GF-D8 (cell line): ENCODE measurements at regions not wholly inside any gene's neighbourhood (a gene's known extent, or its start where the extent isn't known, plus 50 kb on each side); places are given as distances from the start of the nearest gene placed in this dataset.
"Not testable (repeated sequence)": the region's sequence is repeated elsewhere in the genome, so short reads cannot be mapped to it uniquely, and the experiment has no call there.

Source experiments
- DNase-seq: peaks from one replicate; lab custom pipeline; 2025; lab: John Stamatoyannopoulos, UW

DNA sequence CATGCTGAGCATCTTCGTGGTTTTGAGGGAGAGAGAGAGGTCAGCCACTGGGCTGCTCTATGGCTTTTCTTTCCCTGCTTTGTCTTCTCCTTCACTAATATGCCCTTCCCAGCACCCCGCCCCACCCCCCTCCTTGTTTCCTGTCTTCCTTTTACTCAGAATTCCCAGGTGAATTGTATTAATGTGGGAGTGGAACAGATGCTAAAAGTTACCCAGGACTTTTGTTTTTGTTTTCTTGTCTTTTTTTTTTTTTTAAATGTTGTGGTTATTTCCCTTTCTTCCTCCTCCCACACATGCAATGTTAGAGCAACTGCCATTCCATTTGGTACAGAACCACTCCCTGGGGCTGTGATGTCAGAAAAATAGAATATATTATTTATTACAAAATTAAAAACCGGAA, 442.7 kb upstream of the CD180 start:
- no peak for DNase-seq

DNA sequence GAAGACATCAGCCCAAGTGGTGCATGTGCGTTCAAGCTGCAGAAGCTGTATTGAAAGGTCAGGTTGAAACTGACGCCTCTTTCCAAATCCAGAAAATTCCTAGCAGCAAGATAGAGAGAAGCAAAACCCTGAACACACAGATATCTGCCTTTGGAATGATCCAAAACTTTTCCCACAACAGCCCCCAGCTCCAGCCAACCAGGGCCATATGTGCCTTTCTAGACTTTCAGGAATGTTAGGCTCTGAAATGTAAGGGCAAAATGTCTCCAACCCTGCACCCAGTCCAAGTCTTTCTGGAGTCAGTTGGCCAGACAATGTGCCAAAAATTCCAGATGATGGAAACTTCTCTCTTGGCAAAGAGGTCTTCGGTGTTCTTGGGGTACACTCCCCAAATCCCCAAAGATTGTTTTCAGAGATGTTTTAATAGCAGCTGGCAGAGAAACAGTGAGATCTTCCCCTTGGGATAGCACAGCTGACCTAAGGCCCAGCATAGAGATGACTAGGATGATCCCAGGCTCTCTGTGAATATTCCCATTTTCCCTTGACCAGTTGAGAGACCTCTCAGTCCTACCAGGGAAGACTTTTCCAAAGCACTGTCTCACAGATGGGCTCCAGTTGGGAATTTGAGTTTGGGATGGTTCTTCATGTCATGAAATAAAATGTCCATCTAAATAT, 440.4 kb upstream of the CD180 start:
- DNase-seq: no peak

DNA sequence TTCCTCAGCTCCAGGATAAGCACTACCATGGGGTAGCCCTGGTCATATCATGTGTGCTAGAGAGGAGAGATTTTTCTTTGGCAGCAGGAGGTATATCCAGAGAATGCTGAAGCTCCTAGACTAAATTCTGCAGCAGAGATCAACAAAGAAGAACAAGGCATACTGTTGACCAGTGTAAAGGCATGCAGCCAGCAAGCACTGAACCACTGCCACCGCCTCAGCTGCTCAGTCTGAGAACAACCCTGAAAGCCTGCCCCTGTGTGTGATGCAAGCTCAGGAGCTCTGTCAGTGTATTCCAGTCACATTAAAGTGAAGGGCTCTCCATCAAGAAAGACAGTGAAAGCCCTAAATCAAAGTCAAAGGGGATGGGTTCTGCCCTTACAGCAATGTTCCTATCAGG, 439.5 kb upstream of the CD180 start:
- no peak for DNase-seq

DNA sequence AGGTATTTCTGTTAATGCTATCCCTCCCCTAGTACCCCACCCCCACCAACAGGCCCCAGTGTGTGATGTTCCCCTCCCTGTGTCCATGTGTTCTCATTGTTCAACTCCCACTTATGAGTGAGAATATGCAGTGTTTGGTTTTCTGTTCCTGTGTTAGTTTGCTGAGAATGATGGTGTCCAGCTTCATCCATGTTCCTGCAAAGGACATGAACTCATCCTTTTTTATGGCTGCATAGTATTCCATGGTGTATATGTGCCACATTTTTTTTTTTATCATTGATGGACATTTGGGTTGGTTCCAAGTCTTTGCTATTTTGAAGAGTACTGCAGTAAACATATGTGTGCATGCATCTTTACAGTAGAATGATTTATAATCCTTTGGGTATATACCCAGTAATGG, 430.5 kb upstream of the CD180 start:
- DNase-seq: not testable (repeated sequence)

DNA sequence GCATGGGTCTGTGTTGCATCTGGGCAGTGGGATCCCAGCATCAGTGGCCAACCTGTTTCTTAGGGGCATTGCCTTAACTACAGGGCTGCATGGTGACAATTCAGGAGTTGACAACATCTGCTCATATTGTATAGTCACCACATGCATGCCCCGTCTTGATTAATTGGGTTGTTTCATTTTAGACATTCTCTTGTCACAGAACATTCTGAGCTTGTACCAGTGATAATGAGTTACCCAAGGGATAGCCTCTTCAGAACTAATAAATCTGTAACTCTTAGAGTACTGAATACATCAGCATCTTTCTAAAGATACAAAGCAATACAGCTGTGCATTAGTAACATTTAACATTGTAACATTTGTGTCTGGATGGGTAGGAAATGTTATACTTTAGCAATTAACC, 426.5 kb upstream of the CD180 start:
- no peak for DNase-seq

DNA sequence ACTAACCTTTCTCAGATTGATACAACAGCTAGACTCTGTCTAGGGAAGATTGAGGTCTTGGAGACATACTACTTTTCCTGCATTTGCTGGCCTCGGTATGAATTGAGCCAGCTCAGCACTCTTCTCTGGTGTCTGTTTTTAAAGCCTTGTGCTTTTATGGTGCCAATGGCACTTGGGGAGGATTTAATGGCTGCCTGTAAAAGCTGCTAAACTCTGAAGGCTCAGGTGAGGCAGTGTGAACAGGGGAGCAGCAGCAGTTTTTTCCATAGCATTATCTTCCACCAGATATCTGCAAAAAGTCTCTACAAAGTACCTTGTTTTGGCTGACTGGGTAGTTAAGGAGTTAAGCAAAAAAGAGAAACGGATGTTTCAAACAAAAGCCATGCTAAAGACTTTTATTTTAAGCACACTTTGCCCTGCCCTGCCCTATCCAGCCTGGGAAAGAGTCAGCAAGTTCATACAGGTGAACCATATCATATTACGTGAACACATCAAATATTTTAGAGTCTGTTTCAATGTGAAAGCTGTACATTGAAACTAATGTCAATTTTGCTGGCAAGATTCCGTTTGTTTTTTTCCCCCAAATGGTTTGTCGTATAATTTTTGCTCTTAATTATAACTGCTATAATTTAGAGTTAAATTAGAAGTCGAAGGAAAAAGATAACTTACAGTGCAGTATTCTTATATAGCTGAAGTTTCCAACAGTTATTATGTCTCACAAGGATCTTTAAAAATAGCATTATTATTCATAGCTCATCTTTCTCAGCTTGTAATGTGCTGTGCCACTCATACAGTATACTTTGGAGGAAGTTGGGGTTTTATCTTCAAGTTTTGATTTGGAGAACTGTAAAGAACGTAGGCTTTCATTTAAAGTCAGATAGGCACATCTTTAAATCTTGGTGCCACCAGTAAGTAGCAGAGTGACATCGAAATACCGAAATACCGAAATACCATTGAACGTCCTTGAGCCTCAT, 424.1 kb upstream of the CD180 start:
- no peak for DNase-seq

DNA sequence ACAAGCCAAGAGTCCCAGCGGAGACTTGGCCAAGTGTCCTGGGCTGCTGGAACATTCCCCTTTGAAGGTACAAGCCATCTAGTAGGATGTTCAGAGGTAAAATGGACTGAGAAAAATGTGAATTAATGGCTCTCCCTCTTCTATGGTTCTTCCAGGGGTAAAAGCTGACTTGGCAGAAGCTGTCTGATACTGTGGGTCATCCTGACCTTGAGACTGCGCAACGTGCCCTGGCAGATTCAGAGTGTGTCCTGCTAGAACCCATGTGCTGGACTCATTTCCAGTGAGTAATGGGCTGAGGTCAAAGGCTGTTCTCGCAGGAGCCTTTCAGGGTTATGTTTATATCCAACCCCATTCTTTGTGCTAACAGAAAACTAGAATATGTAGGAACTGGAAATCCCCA, 423.0 kb upstream of the CD180 start:
- no peak for DNase-seq

DNA sequence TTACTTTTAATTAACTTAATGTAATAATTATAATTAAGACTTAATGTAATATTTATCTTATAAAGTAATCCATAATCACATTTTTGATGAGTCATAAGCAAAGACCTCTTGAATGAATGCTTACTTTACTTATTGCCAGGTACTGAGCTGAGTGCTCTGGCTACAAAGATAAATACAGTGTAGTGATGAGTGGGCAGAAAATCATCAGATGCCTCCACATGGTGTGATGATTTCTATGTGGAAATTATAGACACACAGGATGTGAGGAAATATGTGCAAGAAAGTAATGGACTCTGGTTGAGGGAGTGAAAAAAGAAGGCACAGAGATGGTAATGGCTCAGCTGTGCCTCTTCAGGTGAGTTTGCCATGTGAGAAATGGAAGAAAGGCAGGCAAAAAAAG, 422.6 kb upstream of the CD180 start:
- DNase-seq: no peak

DNA sequence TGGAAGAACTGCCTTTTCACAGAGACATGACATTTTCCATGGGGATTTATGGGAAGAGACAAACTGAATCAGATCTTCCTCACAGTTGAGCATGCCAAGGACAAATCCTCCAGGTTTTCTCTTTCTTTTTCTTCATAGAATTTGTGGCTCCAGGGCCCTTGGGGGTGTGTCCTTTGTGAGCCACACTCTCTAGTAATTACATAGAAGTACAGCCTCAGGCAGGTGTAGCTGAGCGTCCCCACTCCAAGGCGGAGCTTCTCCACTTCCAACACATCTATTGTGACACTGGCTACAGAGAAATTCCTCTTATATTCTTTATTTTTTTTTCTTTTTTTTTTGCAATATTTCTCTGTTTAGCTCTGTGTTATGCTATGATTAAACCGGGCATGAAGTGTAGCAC, 420.5 kb upstream of the CD180 start:
- DNase-seq: no peak

DNA sequence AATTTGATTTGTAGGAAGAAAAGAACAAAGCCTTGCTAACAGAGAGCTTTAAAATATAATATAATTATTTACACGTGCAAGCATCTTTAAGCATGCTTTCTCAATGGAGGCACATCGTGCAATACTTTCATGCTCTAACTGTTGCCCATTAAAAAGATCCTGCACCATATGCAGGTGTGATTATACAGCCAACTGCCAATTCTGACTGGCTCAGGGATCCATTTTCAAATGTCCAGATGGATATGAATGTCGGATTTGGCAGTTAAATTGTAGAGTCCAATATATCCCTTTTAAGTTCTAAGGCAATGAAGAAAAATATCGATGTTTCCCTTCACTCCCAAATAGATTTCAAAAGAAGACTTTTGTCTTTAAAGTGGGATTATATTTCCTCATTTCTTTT, 416.4 kb upstream of the CD180 start:
- DNase-seq: no peak

DNA sequence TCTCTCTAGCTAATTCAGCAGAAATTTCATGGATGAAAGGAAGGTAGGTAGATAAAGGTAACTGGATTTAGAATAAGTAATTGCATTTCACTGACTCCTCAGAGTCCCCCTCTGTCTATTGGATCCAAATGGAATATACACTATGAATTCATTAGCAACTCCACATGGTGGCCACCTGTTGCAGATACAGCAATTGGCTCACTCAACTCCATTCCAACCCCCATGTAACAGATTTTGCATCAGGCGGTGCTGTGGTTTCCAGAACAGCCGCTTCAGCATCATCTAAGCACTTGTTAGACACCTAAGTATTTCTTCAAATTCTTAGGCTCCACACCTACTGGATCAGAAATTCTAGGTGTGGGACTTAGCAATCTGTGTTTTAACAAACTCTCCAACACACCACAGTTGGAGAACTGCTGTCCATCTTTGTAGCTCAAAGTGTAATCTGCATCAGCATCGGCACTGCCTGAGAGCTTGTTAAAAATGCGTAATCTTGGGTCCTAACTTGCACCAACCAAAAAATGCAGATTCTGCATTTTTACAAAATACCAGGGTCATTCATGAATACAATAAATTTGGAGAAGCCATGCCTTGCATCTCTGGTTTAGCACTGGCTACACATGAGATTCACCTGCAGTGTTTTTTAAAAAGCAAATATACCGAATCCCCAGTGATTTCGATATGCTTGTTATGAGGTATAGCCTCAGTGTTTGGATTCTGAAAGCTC, 413.8 kb upstream of the CD180 start:
- DNase-seq: no peak

DNA sequence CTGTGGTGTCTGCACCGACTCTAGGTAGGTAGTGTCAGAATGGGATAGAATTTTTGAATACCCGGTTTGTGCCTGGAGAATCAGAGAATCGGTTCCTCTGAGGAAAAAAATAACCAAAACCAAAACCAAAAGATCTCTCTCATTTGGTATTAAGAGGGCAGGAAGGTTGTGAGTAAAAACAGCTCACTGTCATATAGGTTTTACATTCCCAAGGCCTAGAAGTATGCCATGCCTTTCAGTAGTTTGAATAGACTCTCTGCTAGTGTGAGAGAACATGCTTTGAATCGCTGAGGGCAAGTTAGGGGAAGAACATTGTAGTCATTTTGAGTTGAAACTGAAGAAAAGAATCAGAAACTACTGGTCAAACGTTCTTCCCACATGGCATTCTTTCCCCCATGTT, 411.4 kb upstream of the CD180 start:
- DNase-seq: no peak

DNA sequence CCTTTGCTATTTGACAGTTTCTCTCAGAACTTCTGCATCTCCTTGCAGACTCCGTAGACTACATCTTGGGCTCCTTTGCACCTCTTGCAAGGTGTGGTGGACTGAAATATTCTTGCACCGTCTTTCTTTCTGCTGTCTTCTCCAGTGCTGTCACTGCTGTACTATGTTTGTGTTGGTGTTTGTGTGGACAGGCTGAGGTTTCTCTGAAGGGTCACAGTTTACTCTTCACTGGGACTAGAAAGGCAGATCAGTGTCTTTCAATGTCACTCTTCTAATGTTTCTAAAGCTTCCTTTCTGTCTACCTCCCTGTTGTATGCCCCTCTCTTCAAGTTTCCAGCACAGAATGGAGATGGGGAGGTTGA, 410.0 kb upstream of the CD180 start:
- no peak for DNase-seq

DNA sequence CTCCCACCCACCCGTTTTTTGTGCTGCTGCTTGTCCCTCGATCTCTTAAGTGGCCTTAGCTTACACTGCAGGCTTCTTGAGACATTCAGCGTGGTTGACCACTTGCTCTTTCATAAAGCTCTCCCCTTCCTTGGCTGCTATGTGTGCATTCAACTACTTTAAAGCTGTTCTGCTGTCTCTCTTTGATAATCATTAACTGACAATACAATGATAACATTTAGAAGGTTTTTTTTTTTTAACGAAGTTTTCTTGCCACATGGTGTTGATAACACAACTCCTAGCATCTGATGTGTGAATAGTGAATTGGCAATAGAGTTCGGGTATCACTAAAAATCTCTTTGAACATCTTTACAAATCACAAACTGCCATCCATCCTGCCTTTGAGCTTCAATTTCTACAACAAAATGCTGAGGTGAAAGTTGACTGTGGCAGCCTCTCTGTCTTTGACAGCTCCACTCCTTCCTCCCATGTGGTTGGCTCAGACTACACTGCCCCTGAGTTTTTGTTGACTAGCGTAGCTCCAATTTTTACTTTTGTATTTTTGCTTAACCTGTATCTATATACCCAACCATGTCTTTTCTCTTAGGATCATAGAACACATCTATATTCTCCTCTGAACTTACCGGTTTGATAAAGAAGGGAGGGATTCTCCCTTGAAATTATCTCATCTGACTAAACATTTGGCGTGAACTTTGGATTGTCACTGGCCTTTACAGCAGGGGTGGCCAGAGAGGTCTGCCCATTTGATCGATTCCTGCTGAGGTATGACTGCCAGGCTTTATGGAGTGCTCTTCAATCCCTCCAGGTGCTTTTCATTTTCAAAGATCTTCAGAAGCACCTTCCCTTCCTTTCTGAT, 409.4 kb upstream of the CD180 start:
- DNase-seq: no peak

DNA sequence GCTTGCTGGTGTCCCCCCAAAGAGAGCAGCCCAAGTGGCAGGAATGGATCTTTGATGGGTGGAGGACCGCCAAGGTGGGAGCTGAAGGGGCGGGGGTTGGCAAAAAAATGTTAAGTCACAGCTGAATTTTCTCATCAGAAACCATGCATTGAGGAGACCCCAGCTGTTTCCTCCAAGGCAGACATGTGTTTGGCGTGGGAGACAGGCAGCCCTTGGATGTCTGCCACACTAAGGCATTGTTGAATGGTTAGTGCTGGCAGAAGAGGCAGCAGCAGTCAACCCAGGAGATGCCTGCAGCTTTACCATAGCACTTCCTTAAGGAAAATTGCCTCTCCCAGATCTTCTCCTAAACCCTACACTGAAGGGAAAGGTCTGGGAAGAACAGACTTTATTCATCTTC, 394.9 kb upstream of the CD180 start:
- no peak for DNase-seq

DNA sequence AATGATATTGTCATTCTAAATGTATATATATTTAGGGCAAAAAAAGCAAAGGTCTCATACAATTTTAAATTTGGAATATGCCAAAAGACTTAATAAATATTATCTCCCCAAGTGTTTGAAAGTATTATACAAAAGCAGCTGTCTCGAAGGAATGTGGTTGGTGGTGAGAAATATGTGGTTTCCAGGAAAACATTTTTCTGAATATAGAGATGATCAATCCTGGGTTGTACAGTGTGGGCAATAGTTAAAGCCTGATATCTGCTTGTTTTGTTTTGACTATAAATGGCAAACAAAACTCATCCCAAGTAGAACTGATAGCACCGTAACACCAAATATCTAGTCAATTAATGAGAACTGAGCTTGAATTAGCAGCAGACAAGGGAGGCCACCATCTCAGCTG, 391.8 kb upstream of the CD180 start:
- no peak for DNase-seq

DNA sequence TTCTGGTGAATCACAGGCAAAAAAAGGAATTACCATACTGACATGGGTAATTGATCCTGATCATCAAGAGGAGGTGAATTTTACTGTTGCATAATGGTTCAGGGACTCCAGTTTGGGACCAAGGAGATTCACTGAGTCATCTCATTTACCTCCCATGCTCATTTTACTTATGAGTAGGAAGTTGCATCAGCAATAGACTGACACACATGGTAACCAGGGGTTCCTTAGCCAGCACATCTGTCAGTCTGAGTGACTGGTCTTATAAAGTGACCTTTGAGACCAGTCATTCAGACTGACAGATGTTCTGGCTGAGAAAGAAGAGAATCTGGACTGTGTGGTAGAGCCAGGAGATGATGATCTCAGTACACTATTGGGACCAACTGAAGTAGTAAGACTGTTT, 384.6 kb upstream of the CD180 start:
- DNase-seq: no peak

DNA sequence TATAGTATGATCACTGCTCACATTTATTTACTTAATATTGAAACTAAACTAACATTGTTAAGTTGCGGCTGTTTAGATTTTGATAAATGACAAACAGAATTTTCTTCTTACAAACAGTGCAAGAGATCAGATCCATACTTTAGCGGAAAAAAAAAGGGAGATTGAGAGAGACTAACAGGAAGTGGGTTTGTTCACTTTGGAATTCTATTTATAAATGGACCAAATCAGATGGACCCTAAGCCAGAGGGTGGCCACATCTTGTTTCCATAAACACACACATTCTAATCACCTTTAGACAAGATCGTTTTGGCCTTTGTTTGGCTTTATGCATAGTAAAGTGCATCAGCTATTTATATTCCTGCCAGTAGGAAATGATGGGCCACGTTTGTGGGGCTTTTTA, 381.4 kb upstream of the CD180 start:
- no peak for DNase-seq

DNA sequence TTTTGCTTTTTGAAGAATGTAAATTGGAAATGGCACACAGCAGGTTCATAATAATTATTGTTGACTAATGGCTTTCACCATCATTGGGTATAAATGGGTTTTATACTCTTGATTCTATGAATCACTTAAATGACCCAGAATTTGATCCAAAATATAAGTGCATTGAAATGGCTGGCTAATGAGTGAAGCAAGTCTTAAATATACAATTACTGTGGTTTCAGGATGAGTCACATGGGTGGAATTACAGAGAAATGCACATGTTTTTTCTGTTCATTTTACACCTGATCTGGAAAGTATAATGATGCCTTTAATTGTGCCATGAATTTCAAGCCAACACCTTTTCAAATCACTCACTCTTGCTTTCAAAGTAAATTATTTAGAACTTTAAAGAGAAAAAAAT, 380.8 kb upstream of the CD180 start:
- no peak for DNase-seq

DNA sequence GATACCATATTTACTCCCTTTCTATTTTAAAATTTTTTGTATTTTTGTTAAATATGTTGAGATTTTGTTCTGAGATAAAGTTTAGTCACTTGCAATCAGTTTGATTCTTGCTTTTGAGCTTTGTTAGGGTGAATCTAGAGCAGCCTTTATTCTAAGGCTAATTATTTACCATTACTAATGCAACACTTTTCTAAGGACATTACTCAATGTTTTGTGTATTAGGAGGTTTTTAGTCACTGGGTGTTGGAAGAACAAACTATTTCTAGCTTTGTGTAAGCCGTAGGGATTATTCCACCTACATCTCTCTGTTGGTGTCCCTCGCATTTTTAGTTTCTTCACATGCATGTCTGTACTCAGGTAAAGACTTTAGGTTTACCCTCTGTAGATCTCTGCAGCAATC, 379.5 kb upstream of the CD180 start:
- DNase-seq: no peak

DNA sequence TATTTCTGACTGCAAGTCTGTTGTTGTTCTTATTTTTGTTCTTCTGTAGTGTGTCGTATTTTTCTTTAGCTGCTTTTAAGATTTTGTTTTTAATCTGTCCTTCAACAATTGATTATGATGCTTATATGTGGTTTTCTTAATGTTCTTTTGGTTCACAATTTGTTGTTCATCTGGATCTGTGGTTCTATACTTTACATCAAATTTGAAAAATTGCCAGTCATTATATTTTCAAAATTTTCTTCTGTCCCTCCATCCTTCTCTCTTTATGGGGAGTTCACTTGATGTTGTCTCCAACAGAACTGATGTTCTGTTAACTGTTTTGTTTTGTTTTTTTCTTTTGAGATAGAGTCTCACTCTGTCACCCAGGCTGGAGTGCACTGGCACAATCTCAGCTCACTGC, 378.5 kb upstream of the CD180 start:
- no peak for DNase-seq
